Esophagus (tissue), 2 donors: ENCODE measurements at regions not wholly inside any gene's neighbourhood (a gene's known extent, or its start where the extent isn't known, plus 50 kb on each side); places are given as distances from the start of the nearest gene placed in this dataset.

ENCODE experiments used
- H3K27ac ChIP-seq, 2 donors: one replicate each; pipeline ENCODE4 v1.5.1; 2013; ENCODE audit warnings: low read depth in 2 of 2, mild to moderate bottlenecking in 2 of 2, inconsistent platforms in 1 of 2, low read length in 1 of 2, moderate library complexity in 1 of 2
- H3K27me3 ChIP-seq, 2 donors: one replicate each; pipeline ENCODE4 v1.6.1; 2013; ENCODE audit warnings: low read length in 2 of 2, control low read depth in 1 of 2, mild to moderate bottlenecking in 1 of 2; ENCODE audit not compliant: insufficient read depth in 2 of 2, control insufficient read depth in 1 of 2
- H3K36me3 ChIP-seq, 2 donors: one replicate each; pipeline ENCODE4 v1.6.1; 2013; ENCODE audit warnings: low read length in 1 of 2; ENCODE audit not compliant: control insufficient read depth in 2 of 2, insufficient read depth in 2 of 2
- H3K4me1 ChIP-seq, 2 donors: one replicate each; pipeline ENCODE4 v1.6.1; 2013; ENCODE audit warnings: low read length in 1 of 2; ENCODE audit not compliant: control insufficient read depth in 2 of 2, insufficient read depth in 2 of 2
- H3K4me3 ChIP-seq, 2 donors: one replicate each; pipeline ENCODE4 v1.5.1; 2013; ENCODE audit warnings: low read length in 2 of 2, mild to moderate bottlenecking in 2 of 2, low read depth in 1 of 2, moderate library complexity in 1 of 2
- H3K9me3 ChIP-seq, 2 donors: one replicate each; pipeline ENCODE4 v1.6.1; 2013; ENCODE audit warnings: mild to moderate bottlenecking in 2 of 2, low read depth in 1 of 2, low read length in 1 of 2, moderate library complexity in 1 of 2; ENCODE audit not compliant: control insufficient read depth in 2 of 2, insufficient read depth in 1 of 2
- WGBS, 2 donors: extraction: QIAGEN DNeasy Blood & Tissue Kit; methylation state at CpG; one replicate each; pipeline ENCODE4 v1.1.7; 2013; 5-methylcytosine and 5-hydroxymethylcytosine counted together
- donor health status: healthy with polysubstance abuse.
- donor health status: Bipolar disorder and iron deficiency.

- no peaks in the 10 kb centered on the region for H3K36me3 ChIP-seq
- no peak overlapping the region for H3K27ac ChIP-seq
- no peaks in the 10 kb centered on the region for H3K9me3 ChIP-seq
- H3K4me1 ChIP-seq = no peaks in the 10 kb centered on the region
- H3K27me3 ChIP-seq = no peaks in the 10 kb centered on the region
- H3K4me3 ChIP-seq = no peak overlapping the region
- WGBS, 2 donors = 60 to 70% methylated on average over 2 of the region's 2 CpGs
Observed at GRCh38 chr12:20206410-20206809, 161.9 kb upstream of the PDE3A start.

GRCh38 chr12:20210621-20211215 is 157.6 kb upstream of the PDE3A start:
- Histone ChIP-seq H3K4me1 (no peaks in the 10 kb centered on the region), H3K4me3 (no peak overlapping the region), H3K9me3 (no peaks in the 10 kb centered on the region), H3K36me3 (no peaks in the 10 kb centered on the region), H3K27me3 (no peaks in the 10 kb centered on the region), H3K27ac (no peak overlapping the region)
- 75 to 77% methylated on average over 2 of the region's 2 CpGs for WGBS, 2 donors

DNA sequence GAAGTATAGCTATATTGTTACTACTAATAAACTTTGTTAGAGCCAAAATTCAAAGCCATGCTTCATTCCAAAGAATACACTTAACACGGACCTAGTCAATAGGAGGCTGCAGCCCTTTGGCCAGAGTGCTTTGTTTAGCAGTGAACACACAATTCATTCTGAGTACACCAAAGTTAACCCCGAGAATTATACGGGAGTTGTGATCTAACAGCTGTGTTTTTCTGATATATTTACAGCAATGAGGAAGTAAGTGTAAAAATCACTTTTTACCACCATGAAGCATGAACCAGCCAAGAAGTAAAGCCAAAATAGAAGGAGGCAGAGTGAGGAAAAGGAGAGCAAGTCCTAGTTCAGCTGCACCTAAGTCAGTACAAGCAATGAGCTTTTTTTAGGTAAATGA is 156.8 kb upstream of the PDE3A start:
- Histone ChIP-seq H3K4me1 (no peaks in the 10 kb centered on the region), H3K27ac (no peak overlapping the region), H3K27me3 (no peaks in the 10 kb centered on the region), H3K36me3 (no peaks in the 10 kb centered on the region), H3K9me3 (no peaks in the 10 kb centered on the region), H3K4me3 (no peak overlapping the region)
- WGBS, 2 donors = 25 to 29% methylated on average over 3 of the region's 3 CpGs

DNA sequence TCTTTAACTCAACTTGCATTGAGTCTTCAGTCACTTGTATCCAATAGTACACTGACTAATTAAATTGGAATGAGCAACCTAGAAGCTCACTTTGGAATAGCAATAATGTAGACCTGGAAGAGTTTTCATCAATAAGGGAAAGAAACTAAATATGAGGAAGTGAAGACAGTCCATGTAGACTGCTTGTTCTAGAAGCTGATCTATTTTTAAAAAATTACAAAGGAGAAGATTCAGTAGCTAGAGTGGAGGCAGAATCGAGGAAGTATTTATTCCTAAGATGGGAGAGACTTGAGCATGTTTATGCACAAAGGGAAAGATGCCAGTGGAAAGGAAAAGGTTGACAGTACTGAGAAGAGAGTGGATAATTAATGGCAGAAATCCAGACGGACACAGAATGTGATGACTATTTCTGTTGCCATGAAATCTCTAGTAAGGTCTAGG is 156.3 kb upstream of the PDE3A start:
- no peaks in the 10 kb centered on the region for H3K36me3 ChIP-seq
- H3K27ac ChIP-seq = no peak overlapping the region
- H3K27me3 ChIP-seq = no peaks in the 10 kb centered on the region
- no peaks in the 10 kb centered on the region for H3K9me3 ChIP-seq
- no peaks in the 10 kb centered on the region for H3K4me1 ChIP-seq
- WGBS, 2 donors = 2 to 10% methylated on average over 2 of the region's 2 CpGs
- H3K4me3 ChIP-seq = no peak overlapping the region

DNA sequence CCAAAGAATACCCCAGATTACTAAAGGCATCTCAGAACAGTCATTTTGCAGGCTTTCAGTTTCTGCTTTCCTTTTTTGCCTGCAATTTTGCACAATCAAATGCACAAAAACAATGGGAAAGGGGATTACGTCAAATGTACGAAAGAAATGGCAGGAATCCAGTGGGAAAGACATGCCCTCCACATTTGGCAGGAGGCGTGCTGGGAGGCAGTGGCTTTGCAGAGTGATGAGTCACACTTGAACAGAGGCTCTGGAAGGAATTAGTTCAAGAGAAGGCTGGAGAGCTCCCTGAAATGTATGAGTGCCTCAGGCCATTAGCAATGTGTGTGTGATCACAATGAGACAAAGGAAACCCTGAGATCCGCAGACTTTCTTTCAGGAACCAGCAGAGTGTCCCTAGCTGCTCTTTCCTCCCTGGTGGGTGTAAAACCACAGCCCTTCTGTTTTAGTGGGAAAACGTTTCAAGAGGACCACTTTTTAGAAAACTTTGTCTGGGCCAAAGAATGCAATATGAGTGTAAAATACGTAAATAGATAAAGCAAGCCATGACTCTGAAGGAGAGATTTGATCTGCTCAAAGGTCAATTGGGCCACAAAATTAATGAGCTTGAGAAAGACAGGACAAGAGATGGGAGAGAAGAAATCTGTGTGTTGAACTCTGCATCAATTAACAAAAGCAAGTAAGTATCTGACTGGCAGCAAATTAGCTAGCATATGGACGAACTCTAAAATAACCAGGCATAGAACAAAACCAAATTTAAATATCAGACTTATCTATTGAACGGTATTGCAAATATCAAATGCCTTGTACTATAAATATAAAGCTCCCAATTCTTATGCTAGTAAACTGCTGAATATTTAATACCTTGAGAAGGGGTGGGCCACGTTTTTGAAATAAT is 155.4 kb upstream of the PDE3A start:
- 24 to 37% methylated on average over 9 of the region's 9 CpGs for WGBS, 2 donors
- Histone ChIP-seq H3K4me1 (no peaks in the 10 kb centered on the region), H3K4me3 (no peak overlapping the region), H3K36me3 (no peaks in the 10 kb centered on the region), H3K27me3 (peaks cover 0 to 2% of the 10 kb centered on the region in 2 donors), H3K27ac (peak overlapping the region; percentile 47 to 66), H3K9me3 (no peaks in the 10 kb centered on the region)

DNA sequence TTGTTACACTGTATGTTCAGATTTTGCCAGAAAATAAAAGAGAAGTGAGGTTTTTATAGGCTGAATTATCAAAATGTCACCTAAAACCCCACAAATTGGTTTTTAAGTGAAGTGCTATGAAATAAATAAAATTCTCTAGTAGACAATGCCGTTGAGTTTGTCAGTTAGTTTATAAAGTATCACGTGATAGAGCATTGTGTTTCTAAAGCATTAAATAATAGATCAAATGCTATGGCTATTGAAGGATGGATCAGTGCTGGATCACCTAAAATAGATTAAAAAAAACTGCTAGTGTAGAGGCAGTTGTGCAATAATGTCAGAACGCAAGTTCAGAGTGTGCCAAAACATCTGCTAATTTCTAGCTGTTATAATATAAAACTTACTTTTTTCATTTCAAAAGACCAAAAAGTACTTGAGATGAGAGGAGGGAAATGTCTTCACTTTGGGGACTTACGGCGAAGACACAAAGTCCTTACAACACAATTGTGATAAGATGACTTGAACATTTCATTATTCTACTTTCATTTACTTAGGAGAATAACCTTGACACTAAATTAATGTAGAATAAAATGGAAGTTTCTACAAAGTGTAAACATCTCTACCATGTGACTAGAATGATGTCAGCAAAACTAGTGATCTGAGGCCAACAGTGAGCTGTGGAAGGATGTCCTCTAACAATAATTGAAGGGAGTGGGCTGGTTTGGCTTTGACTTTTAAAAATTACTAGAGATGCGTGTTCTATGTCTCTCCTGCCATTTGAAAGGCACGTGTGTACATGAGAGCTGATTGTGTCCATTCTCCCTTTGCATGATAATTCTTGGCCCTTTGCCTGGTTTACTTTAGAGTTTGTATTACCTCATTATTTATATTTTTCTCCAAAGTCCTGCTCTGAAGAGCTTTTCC is 154.4 kb upstream of the PDE3A start:
- H3K27me3 ChIP-seq = peaks cover 0 to 2% of the 10 kb centered on the region in 2 donors
- H3K9me3 ChIP-seq = no peaks in the 10 kb centered on the region
- H3K27ac ChIP-seq = no peak overlapping the region
- H3K36me3 ChIP-seq = no peaks in the 10 kb centered on the region
- WGBS, 2 donors = 49 to 52% methylated on average over 7 of the region's 7 CpGs
- no peaks in the 10 kb centered on the region for H3K4me1 ChIP-seq
- no peak overlapping the region for H3K4me3 ChIP-seq

DNA sequence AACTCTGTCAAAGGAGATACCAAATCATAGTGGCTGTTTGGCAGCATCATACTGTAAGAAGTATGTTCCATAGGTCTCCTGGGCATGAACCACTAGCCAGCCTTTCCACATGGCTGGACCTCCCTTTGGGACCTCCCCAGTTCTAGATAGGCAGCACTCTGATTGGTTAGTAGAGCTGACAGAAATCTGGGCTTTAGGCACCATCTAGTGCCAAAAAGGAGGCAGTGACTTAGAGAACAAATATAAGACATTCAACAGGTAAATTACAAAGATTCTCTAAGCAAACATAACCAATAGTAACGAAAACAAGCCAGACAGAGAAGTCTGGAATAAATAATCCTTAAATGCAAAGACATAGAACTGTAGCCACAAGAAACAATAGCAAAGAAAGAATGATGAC is 148.0 kb upstream of the PDE3A start:
- WGBS, 2 donors = 77 to 81% methylated on average over 1 of the region's 1 CpG
- Histone ChIP-seq H3K4me1 (no peaks in the 10 kb centered on the region), H3K36me3 (no peaks in the 10 kb centered on the region), H3K4me3 (no peak overlapping the region), H3K27ac (no peak overlapping the region), H3K9me3 (no peaks in the 10 kb centered on the region), H3K27me3 (peaks cover 0 to 2% of the 10 kb centered on the region in 2 donors)

DNA sequence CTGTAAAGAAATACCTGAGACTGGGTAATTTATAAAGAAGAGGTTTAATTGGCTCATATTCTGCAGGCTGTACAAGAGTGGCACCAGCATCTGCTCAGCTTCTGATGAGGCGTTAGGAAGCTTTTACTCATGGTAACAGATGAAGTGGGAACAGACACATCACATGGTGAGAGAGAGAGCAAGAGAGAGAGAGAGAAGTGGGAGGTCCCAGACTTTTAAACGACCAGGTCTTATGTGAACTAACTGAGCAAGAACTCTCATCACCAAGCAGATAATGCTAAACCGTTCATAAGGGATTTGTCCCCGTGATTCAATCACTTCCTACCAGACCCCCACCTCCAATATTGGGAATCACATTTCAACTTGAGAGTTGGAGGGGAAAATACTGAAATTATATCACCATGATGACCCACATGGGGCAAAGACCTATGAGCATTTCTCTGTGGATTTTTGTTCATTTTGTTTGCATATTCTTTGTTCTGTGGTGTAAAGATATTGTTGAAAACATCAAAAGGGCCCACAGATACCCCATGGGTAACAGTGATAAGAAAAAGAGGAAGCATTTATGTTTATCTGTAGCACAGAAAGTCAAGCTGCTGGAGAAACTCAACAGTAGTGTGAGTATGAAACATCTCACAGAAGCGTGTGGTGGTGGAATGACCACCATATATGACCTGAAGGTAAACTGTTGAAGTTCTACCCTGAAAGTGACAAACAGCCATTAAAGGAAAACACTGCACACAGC is 135.2 kb upstream of the PDE3A start:
- Histone ChIP-seq H3K4me1 (no peaks in the 10 kb centered on the region), H3K4me3 (no peak overlapping the region), H3K36me3 (no peaks in the 10 kb centered on the region), H3K27me3 (no peaks in the 10 kb centered on the region), H3K9me3 (no peaks in the 10 kb centered on the region), H3K27ac (no peak overlapping the region)
- 68 to 69% methylated on average over 5 of the region's 5 CpGs for WGBS, 2 donors

GRCh38 chr12:20234474-20234873 is 133.9 kb upstream of the PDE3A start:
- no peaks in the 10 kb centered on the region for H3K27me3 ChIP-seq
- no peaks in the 10 kb centered on the region for H3K9me3 ChIP-seq
- 87 to 91% methylated on average over 6 of the region's 6 CpGs for WGBS, 2 donors
- no peak overlapping the region for H3K27ac ChIP-seq
- H3K36me3 ChIP-seq = no peaks in the 10 kb centered on the region
- no peak overlapping the region for H3K4me3 ChIP-seq
- no peaks in the 10 kb centered on the region for H3K4me1 ChIP-seq
